Cardiac fibroblast (primary cell): ENCODE measurements at regions not wholly inside any gene's neighbourhood (a gene's known extent, or its start where the extent isn't known, plus 50 kb on each side); places are given as distances from the start of the nearest gene placed in this dataset.

ENCODE experiments used
- DNase-seq, 2 donors: peaks; one replicate each; pipeline versions ENCODE4 v3.0.0 to v3.0.0-alpha.2; 2010; ENCODE audit warnings: low read depth in 2 of 2
- H3K4me3 ChIP-seq, 2 donors: replicated peaks in 1 of 2; 1 replicate in 1 of 2; 2 replicates in 1 of 2; pipeline ENCODE4 v1.5.1; 2011; ENCODE audit warnings: low read depth in 2 of 2, low read length in 2 of 2, mild to moderate bottlenecking in 2 of 2, moderate library complexity in 1 of 2
- TF ChIP-seq, protein P1 (sequence below): IDR thresholded peaks from one replicate; pipeline ENCODE4 v1.5.1; 2011; ENCODE audit warnings: low read depth, mild to moderate bottlenecking, low read length, inconsistent platforms

DNA sequence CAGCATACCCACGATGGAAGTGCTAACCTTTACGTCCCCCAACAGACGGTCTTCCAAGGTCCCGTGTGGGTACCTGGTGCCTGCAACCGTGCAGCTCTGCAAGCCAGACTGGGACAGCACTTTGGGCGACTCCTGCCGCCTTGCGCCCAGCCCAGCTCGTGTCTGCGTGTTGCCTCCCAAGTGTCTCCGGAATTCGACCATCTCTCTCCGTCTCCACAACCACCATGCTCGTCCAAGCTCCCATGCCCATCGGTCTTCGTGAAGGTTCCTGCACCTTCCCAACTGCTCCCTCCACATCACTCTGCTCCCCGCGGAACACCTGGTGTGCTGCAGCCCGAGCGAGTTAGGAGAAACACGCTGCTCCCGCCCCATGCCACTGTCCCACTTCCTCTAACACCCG, 173.2 kb upstream of the AFDN start:
- no peak overlapping the region for H3K4me3 ChIP-seq
- TF ChIP-seq, protein P1, sequence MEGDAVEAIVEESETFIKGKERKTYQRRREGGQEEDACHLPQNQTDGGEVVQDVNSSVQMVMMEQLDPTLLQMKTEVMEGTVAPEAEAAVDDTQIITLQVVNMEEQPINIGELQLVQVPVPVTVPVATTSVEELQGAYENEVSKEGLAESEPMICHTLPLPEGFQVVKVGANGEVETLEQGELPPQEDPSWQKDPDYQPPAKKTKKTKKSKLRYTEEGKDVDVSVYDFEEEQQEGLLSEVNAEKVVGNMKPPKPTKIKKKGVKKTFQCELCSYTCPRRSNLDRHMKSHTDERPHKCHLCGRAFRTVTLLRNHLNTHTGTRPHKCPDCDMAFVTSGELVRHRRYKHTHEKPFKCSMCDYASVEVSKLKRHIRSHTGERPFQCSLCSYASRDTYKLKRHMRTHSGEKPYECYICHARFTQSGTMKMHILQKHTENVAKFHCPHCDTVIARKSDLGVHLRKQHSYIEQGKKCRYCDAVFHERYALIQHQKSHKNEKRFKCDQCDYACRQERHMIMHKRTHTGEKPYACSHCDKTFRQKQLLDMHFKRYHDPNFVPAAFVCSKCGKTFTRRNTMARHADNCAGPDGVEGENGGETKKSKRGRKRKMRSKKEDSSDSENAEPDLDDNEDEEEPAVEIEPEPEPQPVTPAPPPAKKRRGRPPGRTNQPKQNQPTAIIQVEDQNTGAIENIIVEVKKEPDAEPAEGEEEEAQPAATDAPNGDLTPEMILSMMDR: no peak

DNA sequence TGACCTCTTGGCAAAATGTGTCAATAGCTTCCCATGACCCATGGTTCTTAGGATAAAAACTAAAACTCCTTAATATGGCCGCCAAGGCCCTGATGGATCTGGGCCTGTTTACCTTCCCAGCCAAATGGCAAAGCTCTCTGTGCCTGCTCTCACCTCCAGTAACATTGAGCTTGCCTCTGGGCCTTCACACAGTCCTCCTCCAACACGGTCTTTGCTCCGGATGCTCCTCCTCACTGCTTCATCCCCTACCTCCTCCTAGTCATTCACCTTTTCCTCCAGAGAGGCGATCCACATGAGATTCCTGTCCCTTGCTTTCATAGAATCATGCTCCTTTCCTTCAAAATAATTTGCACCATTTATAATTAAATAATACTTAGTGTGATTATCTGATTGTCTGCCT, 172.3 kb upstream of the AFDN start:
- no peak overlapping the region for H3K4me3 ChIP-seq
- no peak for DNase-seq
- TF ChIP-seq, protein P1: no peak

More for the DNA sequence above, 173.2 kb upstream of the AFDN start:
- no peak for DNase-seq

DNA sequence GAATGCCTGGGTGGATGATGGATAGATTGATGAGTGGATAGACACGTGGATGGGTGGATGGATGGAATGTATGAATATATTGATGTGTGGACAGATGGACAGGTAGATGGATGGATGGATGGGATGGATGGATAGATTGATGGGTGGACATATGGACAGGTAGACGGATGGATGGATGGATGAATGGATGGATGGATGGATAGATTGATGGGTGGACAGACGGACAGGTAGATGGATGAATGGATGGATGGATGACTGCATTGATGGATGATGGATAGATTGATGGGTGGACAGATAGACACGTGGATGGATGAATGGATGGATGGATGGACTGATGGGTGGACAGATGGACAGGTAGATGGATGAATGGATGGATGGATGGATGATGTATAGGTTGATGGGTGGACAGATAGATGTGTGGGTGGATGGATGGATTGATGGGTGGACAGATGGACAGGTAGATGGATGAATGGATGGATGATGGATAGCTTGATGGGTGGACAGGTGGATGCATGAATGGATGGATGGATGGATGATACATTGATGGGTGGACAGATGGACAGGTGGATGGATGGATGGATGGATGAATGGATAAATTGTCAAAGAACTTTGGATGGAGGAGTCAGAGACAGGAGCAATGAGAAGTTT, 171.4 kb upstream of the AFDN start:
- no peak overlapping the region for H3K4me3 ChIP-seq
- DNase-seq: no peak
- TF ChIP-seq, protein P1: no peak

DNA sequence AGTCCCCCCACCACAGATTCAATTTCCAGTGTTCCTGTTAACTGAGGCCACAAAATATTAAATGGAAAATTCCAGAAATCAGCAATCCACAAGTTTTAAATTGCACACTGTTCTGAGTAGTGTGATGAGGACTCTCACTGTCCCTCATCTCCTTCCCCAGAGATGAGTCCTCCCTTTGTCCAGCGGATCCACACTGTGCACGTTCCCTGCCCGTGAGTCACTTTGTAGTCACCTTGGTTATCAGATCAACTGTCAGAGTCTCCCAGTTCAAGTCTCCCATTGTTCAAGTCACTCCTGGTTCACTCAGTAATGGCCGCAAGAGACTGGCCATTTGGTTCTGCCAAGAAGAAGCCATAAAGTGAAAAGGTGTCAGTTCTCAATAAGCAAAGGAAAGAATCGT, 168.6 kb upstream of the AFDN start:
- no peak overlapping the region for H3K4me3 ChIP-seq
- no peak for DNase-seq

DNA sequence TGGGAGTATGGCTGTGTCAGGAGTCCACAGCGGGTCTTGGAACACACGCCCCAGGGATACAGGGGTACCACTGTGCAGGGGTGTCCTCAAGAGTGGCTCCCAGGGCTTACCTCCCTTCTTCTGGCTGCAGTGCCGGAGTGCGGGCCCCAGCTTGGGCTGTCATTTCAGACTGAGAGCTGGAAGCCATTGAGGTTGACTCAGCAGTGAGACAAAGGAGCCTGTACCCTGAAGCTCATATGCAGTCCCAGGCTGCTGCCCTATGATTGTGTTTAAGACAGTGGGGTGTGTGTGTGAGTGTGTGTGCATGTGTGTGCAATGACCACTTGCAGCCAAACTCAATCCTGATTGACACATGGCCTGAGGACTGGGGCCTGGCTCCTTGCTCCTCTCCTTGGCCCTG, 167.7 kb upstream of the AFDN start:
- no peak overlapping the region for H3K4me3 ChIP-seq
- TF ChIP-seq, protein P1: no peak
- no peak for DNase-seq

More for the DNA sequence above, 168.6 kb upstream of the AFDN start:
- TF ChIP-seq, protein P1: no peak

DNA sequence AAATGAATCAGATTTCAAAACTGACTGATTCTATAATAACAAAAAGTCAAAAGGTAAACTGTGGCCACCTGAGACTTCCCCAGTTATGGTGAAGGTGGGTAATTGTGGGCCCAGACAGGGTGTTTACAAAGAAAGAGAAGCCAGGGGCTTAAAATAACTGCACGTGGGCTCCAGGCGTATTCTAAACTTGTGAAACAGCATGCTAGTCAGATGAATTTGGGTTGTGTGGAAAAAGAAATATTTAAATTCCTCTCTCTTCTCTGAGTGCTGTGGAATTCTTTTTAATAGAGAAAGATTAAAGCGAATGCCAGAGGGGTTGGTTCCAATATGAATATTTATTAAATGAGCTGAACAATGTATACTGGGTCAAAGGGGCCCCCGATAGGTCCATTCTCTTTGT, 166.3 kb upstream of the AFDN start:
- no peak for DNase-seq
- no peak overlapping the region for H3K4me3 ChIP-seq
- TF ChIP-seq, protein P1: no peak

DNA sequence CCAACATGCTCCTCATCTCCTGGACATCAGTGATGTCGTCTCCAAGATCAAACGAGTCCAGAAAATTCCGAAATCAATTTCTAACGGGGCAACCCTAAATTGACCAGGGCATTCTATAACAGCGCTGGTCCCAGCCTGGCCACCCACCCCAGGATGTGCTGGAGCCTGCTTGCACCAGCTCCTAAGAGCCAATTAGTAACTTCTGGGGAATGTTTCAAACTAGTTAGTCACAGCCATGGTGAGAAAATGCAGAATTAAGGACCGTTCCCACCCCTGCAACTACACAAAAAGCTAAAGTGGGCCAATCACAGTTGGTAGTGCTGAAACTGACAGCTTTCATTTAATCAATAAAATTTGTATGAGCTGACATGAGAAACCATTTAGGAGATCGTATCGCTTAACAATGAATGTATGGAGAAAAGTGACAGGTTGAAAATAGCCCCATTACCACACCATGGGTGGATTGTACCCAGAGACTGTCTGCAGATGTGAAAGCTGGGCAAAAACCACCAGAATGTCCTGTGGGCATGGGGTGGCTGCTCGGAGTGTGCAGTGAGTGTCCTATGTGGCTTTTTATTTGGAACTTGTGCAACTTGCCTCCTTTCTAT, 165.7 kb upstream of the AFDN start:
- DNase-seq: no peak
- TF ChIP-seq, protein P1: no peak
- no peak overlapping the region for H3K4me3 ChIP-seq
